GM21447 (cell line): ENCODE measurements at regions not wholly inside any gene's neighbourhood (a gene's known extent, or its start where the extent isn't known, plus 50 kb on each side); places are given as distances from the start of the nearest gene placed in this dataset.

ENCODE experiments used
- ATAC-seq: cut with Tn5 transposase; IDR thresholded peaks from one replicate; pipeline ENCODE4 v1.9.1; 2021; ENCODE audit not compliant: unreplicated experiment

DNA sequence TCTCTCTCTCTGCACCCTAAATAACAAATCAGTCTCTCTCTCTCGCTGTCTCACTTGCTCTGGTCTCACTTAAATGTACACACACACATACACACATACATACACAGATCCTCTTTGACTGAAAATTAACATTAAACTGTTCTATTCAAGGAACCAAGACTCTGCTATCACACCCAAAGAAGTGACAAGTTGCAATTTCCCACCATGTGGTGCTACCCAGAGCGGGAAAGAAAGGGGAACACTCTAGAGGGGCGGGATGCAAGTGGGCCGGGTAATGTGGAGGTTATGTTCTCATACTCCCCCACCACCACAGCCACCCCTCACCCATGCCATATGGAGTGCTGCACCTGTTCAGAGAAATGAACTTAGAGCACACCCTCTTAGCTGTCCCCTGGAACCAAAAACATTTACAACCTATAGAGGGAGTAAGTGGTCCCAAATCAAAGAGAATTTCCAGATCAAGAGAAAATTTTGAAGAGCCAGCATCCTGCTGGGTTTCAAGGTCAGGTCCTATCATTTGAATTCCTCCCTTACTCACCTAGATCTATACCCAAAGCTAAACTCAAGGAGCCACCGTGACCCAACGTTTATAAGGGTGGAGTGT lies 319.4 kb downstream of the BRINP2 start:
- ATAC-seq, result no peak

DNA sequence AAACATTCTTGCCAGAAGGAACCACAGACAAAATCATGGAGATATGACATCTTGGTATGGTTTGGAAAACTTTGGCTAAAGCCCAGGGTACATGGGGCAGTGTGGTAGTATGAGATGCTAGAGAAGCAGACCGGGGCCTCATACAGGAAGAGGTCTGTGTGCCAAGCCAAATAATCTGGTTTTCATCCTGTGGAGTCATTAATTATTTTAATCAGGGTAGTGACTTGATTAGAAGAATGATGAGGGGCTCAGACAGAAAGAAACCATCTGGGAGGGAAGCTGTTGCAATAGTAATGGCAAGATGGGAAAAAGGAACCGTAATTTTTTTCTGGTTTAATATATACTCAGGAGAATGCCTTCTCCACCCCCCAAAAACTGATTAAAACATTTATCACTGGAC lies 318.0 kb downstream of the BRINP2 start:
- ATAC-seq, result no peak

DNA sequence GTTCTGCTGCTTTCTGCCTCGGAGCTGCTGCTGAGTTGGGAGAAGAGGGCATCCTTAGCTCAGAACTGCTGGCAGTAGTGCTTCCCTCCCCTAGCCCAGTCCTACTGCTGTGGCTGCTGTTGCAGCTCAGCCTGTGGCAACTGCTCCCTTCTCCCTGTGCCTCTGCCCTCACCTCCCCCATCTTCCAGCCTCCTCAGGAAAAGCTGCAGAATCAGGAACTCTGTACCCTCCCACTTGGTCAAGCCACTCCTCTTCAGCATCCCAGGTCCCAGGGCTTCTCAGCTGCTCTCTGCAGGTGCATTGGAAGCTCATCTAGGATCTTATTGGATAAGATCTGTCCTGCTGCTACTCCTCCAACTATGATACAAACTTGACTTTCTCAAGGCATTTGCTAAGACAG lies 316.7 kb downstream of the BRINP2 start:
- ATAC-seq, result no peak

DNA sequence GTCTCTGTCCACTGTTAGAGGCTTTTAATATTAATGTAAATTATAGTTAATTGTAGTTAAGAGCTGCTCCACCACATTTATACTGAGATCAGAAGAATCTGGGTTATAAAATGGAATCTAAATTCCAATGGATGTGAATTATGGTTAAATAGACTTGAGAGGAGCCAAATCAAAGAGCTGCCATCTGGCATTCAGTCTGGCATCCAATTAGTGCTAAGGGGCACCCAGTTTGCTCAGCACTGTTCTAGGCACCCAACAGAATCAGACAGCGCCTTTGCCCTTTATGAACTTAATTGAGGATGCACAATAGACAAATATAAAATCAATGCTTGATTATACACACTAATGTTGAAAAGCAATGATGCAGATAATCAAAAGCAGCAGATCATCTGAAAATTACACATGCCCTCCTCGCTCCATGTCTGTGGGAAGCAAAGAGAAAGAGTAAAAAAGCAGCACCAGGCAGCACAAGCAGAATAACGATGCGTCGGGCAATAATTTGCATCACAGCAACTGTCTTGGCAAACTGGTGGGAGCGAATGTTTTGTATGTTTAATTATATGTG lies 310.1 kb downstream of the BRINP2 start:
- ATAC-seq, result no peak

DNA sequence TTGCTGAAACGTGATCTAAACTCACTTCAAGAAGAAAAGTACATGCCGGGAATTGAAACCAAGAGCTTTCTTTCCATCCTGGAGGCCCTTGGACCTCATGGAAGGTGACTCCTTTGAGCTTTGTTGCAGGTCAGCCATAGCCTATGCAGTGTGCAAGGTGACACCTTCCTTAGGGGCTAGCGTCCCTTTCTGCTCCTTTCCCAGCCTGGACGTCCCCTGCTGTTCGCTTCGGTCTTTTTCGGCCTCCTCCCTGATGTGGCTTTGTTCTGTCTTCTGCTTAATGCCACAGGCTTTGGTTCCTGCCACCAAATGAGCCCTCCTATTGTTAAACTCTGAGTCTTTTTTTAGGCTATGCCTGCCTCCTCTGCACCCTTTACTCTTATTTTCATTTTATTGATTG lies 308.8 kb downstream of the BRINP2 start:
- no peak for ATAC-seq

DNA sequence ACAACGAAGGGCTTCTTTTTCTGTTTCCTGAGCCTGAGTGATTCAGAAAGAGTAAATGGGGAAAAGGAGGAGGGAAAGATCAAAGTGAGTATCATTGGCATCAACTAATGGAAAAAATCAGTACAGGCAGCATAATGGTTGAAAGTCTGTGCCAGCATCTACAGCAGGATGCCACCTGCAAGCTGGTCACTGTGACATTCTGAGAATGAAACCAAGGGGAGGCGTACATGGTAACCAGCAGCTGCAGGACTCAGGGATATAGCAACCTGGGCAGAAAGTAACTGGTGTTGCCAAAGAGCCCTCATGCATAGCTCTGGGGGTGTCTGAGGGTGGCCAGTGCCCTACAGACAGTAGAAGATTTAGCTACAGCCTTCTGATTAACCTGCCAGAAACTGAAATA lies 305.9 kb downstream of the BRINP2 start:
- no peak for ATAC-seq

DNA sequence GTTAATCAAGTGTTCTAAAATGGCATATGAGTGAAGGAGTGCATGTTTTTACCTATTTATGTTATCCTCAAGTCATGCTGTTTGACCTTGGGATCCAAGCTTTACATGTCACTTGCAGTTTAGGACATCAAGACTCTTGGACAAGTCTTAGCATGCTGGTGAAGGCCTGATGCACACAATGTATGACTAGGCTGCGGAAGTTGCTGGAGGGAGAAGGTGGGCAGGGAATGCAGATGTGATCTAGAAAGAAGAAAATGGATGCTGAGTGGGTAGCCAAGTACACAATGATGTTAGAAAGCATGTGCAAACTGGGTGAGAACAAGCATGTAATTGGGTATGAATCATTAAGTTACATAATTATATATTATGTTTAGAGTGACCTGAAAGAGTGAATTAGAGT lies 301.8 kb downstream of the BRINP2 start:
- ATAC-seq, result no peak

DNA sequence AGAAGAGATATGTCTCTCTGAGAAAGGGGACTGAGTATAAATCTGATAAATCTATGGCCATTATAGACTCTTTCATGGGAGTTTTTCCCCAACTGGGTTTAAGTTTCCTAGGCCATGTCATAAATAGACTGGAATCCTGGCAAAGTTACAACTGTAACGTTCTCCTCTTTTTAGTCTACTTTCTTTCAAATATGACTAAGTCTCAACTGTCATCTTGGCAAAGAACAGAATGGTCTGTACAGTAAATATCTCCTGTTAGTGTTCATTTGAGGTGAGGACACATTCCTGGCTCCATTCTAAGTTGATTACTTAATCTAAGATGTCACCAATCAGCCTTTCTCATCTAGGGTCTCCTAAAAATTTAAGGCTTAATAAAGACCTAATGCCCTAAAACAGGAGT lies 300.5 kb downstream of the BRINP2 start:
- no peak for ATAC-seq

DNA sequence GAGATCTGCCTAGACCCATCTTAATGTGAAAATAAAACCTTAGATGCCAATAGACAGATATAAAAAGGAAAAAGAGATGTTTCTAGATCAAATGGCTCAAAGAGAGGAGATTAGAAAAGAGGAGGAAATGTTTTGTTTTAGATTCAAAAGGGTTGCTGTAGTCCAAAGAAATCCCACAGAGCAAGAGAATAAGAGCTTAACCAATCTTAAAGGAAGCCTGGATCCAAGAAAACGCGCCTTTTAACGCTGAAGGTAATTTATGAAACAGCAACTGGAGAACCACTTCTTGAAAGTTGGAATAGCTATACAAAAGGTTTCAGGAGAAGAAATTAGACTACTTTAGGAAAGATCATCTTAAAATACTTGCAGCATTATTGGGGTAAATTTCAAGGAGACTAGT lies 298.8 kb downstream of the BRINP2 start:
- no peak for ATAC-seq

DNA sequence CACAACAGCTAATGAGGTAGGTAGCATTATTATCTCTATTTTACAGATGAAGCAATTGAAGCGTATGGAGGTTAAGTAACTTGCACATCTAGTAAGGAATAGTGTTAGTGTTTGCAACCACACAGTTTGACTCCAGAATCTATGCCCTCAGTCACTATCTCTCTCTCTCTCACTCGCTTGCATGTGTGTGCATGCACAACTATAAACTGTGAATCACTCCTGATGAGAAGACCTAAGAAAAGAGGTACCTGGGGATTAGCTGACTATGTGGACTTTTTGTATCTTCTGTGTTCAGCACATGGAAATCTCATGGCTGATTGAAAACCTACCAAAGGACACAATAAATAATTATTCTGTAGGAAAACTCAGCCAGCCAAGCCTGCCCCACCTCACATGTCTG lies 295.5 kb downstream of the BRINP2 start:
- no peak for ATAC-seq

DNA sequence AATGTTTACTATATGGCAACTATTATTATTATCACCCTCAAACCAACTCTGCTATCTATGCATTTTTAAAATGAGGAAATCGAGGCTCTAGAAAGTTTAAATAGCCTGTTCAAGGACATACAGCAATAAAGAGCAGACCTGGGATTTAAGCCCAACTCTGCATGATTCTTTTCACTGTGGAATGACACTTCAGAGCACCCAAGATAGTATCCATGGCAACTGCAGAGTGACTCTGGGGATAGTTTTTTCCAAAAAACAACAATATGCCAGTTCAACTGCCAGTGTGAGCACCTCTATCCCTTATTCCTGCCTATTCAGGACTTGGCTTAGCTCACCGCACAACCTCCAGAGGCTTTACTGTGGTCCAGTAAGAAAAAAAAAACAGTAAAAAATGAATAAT lies 293.9 kb downstream of the BRINP2 start:
- ATAC-seq, result no peak

DNA sequence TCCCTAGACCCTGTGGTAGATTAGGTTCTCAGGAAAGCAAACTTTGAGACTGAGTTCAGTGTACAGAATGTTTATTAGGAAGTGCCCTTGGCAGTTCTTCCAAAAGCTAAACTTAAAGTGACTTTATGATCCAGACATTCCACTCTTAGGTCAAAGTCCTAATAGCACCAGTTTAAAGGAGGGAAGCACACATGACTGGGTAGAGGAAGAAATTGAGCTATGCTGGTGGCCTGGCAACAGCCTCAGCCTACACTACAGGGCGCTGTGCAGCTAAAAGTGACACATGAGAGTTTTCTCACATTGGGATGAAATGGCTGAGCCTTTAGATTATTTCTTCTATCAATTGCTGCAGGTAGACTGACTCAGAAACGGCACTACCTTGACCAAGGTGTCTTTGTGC lies 280.4 kb downstream of the BRINP2 start:
- ATAC-seq, result no peak

DNA sequence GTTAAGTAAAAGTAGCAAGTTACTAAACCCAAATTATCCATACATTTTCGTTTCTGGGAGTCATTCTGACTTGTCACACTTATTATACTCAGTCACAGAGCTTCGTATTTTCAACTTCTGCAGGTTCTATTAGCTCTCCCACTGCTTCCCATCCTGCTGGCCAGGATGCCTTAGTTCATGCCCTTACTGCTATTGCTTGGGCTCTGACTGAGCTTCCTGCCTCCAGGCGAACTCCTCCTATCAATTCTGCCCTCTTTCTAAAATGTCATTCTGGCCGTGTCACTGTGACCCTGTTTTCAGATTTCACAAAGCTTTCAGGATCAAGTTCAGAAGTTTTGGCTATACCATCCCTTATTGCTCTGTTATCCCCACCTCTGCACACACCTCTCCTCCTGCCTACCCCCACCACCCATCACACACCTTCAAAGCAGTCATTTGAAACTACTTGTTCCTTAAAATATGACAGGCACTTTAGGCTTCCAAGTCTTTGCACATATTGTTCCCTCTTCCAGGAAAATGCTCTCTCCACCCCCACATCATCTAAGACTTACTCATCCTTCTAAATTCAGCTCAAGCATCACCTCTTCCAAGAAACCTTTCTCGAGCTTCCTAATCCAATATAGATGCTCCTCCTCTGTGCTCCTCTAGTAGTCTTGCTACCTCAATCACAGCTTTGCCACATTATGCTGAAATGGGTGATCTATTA lies 278.0 kb downstream of the BRINP2 start:
- ATAC-seq, result no peak

DNA sequence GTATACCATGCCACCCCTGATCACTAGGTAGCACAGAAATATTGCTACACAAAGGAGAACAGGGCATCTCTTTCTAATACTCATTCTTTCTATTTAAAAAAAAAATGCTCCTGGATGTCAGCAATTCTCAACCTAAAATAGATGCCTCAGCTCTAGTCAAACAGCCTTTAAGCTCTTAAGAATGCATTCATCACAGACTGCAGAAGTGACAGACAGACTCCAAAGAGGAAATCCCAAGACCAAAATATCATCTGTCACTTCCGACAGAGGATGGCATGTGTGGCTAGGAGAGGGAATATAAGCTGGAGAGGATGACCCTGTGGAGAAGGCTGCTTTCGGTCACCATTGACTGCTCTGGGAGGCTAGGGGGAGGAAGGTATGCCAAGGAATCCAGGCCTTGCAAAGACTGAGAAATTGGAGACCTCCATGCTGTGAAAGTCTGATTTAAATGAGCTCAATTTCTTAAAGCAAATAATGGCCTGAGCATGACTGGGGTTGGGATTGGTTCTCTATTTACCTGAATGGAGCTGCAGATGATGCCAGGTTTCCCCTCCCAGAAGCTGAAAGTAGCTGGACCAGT lies 277.4 kb downstream of the BRINP2 start:
- ATAC-seq, result no peak

DNA sequence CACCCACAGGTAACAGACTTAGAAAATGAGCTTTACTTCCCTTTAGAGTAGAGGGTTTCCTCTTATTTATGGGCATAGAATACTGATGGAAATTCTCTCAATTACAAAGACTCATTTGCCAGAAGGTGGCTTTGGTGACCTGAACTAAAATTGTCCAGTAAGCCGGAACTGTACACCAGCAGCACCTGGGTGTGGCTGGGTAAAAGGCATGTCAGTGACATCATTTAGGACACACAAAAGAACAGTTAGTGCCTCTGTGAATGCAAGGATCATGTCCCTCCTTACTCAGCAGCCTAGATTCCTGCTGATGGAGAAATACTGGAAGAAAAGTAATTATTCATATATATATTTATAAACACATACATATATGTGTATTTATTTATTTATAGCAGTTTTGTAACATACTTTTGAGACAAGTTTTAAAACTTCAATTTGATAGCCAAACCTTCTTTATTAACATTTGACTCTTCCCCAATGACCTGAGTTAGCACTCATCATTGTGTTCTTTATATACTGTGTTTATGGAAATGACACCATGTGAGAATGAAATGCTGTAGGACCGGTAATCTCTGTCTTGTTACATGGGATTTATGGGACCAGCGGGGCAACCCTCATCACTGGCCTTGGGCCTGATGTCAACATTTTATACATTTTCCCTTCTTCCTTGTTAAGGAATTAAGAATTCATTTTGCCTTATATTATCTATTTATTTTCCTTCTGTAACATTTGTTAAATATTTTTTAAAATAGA lies 274.4 kb downstream of the BRINP2 start:
- ATAC-seq, result no peak

DNA sequence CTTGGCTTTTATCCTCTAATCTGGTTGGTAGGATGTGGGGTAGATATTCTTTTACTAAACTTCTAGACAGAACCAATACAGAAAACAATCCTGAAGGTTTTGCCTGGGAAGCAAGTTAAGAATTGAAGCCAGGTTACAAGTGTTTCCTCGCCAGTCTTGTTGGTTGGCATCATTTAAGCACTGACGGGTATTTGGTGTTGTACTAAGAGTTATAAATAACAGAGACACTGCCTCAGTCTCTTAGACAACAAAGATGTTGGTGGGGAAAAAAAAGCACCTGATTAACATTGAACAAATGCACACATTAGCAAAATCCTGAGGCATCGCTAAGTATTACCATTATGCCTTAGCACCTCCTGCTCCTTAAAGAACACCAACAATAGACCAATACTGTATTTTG lies 272.2 kb downstream of the BRINP2 start:
- ATAC-seq, result no peak

DNA sequence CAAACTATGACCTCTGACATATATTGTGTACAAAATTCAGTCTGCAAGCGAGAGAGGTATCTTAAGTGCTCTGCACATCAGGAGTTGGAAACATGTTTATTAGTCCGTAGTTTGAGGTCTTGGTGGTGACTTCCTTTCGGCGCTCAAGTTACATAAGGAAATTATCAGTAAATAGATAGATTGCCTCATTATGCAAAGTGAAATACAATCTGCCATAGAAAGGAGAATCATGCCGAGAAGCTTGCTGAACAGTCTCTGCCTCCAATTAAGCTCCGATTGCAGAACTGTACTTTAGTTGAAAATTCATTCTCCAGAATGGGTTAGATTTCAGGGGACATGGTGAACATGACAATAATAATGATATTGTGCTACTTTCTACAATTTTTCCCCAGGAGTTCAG lies 271.8 kb downstream of the BRINP2 start:
- no peak for ATAC-seq

DNA sequence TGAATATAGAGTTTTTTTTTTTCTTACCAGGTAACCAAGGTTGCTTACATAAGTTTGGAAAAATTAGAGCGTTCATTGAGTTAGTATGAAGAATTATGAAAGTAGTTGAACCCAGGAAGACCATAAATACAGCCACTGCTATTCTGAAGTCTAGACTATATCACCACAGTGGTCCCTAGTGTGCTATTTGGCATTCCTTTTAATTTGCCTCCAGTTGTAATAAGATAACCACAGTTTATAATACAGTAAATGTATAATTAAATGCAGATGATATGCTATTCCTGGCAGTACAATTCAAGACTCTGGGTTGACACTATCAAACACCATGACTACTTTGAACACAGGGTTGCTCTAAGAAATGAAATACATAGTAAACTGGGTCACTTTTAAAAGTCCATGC lies 270.5 kb downstream of the BRINP2 start:
- no peak for ATAC-seq

DNA sequence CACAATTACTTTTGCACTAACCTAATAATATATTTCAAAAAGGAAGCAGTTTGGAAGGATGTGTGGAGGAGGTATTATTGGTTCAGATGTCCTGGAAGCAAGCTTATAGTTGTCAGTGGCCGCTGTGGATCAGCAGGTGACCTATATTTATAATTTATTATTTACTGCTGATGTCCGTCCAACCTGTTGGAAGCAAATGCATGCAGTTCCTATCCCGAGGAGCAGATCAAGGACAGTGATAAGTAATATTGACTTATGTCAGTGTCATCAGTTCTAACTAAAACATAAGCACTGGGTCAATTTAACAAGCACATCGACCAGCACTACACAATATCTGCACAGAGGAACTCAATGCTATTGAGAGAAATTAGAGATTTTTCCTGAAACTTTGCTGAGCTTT lies 270.1 kb downstream of the BRINP2 start:
- no peak for ATAC-seq

DNA sequence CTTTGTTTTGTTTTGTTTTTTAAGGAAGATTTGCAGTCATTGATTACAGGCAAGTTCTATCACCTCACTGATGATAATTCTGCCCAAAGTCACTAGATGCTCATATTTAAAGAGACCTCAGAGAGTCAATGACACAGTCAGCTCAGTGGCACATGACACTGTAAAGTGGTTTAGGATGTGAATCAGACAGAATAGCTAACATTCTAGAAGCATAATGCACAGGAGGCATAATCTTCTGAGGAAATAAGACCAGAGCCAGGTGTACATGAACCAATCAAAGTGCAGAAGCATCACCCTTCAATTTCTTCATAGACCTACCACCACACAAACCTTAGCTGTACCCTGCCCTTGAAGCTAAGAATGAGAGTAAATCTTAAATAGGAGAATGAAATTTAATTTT lies 268.5 kb downstream of the BRINP2 start:
- no peak for ATAC-seq

DNA sequence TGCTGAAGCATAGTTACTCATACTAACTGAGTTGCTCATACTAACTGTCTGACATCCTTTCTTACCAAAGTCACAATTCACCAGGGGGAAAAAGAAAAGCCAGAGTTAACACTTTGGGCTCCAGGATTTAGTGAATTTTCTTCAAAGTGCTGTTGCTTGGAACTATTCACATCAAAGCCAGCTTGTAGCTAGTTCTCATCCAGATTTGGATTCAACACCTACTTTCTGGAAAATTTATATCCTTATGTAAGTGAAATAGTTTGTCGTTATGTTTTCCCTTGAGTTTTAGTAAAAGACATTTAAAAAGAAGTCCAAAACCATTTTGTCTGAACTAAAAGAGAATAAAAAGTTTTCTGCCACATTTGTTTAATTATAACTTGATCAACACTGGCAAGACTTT lies 264.6 kb downstream of the BRINP2 start:
- ATAC-seq, result no peak

DNA sequence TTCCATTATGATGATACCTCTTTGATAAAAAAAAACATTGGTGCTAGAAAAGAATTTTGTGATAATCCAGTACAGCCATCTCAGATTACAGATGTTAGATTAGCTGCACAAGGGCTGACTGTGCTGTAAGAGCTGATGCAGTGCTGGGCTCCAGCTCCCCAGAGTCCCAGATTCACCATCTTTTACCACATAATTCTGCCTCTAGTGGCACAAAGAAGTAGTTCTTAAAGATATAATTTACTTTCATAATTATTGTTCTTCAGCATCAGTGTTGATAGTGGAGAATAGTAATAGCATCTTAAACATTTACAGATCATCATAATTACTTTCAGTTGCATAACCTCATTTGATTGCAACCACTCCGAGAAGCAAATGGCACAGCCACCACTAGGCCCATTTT lies 262.1 kb downstream of the BRINP2 start:
- ATAC-seq, result no peak
